HG03280 (cell line): ENCODE measurements at regions not wholly inside any gene's neighbourhood (a gene's known extent, or its start where the extent isn't known, plus 50 kb on each side); places are given as distances from the start of the nearest gene placed in this dataset.

Experiments used
- ATAC-seq: cut with Tn5 transposase; IDR thresholded peaks from one replicate; pipeline ENCODE4 v1.9.1; 2021; ENCODE audit warnings: mild to moderate bottlenecking, moderate library complexity; ENCODE audit not compliant: unreplicated experiment

DNA sequence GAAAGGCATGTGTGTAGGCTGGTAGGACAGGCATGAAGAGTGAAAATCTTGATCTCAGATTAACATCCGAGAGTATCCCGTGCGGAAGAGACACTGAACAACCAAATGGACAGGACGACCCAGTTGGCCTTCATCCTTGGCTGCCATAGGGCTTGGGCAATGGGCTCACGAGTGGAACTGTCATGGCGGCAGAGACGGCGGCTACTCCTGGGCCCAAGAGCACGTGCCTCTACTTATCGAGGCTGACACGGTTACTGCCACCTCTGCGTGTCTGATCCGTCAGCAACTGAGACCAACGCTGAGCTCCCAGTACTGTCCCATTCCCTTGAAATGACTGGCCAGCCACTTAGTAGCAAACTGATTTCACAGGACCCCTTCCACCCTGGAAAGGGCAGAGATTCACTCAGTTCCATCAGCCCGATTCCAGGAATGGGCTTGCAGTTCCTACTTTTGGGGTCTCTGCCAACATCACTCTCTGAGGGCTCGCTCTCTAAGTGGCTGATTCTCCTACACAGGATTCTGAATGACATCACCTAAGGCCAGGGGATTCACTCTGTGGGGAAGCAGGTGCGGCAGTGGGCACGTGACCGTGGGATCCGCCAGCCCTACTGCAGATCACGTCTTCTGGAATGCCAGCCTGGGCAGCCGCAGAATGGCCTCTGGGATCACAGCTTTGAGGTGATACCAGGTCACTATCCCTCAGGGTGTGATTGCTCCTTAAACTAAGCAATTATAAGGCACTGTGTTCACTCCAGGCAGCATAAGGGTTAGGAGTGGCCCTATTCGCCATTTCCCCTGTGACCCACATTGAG is 97.8 kb downstream of the RPS6KA4 start:
- ATAC-seq: no peak

- ATAC-seq: no peak
These were observed 98.2 kb upstream of the SLC22A11 start for GRCh38 chr11:64457416-64458010.

DNA sequence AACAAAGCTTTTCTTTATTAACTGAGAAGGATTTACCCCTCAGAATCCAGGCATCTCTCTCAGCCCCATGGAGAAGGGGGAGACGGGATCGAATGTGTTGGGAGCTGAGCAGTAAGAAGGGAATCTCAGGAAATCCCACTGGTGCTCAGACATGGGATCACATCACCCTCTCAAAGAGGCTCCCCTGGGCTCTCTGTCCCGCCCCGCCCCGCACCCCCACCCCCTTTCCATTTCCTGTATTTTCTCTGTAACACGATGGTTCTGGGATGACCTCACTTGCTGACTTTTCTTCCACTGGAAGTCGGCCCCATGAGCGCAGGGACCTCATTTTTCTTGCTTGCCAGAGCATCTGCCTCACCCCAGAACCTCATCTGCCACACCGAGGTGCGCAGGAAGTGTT is 96.7 kb upstream of the SLC22A11 start:
- no peak for ATAC-seq

GRCh38 chr11:64459609-64460008 is 96.1 kb upstream of the SLC22A11 start:
- ATAC-seq: no peak

GRCh38 chr11:64461081-64461480 is 94.7 kb upstream of the SLC22A11 start:
- ATAC-seq: no peak

DNA sequence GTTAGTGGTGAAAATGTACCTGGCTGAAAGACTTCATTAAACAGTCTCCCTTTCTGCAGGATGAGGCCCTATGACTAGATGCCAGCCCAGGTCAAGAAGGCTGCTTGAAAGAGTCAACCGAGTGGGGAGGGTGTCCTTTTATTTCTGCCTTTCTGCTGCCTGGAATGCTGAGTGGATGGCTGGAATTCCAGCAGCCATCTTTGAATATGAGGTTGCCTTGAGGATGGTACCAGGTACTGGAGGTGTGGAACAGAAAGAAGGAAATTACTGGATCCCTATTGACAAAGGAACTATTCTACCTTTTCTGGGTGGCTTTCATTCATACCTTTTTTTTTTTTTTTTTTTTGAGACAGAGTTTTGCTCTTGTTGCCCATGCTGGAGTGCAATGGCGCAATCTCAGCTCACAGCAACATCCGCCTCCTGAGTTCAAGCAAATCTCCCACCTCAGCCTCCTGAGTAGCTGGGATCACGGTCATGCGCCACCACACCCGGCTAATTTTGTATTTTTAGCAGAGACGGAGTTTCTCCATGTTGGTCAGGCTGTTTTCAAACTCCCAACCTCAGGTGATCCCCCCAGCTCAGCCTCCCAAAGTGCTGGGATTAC is 89.5 kb upstream of the SLC22A11 start:
- ATAC-seq: no peak

DNA sequence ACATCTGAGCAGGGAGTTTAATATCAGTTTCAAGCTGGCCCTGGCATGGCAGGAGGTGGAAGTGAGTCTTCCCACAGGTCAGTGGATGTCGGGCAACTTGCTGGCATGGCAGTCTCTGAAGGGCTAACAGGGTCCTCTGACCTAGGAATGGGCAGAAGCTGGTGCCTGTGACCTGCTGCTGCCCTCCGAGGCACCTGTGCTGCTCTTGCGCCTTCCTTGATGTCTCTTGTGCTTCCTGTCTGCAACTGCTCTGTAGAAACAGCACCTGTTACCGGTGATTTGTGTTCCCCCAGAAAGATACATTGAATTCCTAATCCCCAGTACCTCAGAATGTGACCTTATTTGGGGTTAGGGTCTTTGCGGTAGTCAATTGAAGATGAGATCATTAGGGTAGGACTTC is 86.5 kb upstream of the SLC22A11 start:
- no peak for ATAC-seq

DNA sequence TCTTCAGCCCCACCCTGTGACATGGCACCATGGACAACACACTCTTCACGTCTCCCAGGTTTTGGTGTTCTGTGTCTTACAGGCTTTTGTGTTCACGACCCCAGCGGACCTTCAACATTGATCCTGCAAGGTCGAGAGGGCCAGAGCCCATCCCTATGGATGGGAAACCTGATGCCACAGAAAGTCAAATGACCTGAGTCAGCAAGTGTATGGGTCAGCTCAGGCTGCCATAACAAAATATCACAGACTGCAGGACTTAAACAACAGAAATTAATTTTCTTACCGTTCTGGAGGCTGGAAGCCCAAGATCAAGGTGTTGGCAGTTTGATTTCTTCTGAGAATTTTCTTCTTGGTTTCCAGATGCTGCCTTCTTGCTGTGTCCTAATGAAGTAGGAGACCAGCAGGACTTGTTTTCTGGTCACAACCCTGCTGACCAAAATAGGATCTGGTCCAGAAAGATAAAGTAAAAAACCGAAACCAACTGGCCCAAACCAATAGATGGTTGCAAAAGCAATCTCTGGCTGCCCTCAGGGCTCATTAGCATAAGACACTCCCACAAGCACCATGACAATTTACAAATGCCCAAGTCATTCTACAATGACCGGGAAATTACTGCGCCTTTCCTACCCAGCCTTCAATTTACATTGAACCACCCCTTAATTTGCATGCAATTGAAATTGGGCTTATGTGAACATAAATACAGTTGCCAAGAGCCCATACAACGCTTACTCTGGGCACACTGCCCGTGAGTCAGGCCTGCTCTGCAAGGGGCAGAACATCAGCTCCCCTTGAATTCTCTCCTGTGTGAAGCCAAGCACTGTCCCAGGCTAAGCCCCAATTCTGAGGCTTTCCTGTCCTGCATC is 82.9 kb upstream of the SLC22A11 start:
- no peak for ATAC-seq

- ATAC-seq: no peak
These were observed 81.1 kb upstream of the SLC22A11 start for GRCh38 chr11:64474680-64475079.

GRCh38 chr11:64475145-64475544 is 80.6 kb upstream of the SLC22A11 start:
- no peak for ATAC-seq

- no peak for ATAC-seq
These were observed 78.9 kb upstream of the SLC22A11 start for GRCh38 chr11:64476881-64477280.

- ATAC-seq: no peak
These were observed 78.1 kb upstream of the SLC22A11 start for GRCh38 chr11:64477675-64478074.

GRCh38 chr11:64482588-64482987 is 73.2 kb upstream of the SLC22A11 start:
- ATAC-seq: no peak

DNA sequence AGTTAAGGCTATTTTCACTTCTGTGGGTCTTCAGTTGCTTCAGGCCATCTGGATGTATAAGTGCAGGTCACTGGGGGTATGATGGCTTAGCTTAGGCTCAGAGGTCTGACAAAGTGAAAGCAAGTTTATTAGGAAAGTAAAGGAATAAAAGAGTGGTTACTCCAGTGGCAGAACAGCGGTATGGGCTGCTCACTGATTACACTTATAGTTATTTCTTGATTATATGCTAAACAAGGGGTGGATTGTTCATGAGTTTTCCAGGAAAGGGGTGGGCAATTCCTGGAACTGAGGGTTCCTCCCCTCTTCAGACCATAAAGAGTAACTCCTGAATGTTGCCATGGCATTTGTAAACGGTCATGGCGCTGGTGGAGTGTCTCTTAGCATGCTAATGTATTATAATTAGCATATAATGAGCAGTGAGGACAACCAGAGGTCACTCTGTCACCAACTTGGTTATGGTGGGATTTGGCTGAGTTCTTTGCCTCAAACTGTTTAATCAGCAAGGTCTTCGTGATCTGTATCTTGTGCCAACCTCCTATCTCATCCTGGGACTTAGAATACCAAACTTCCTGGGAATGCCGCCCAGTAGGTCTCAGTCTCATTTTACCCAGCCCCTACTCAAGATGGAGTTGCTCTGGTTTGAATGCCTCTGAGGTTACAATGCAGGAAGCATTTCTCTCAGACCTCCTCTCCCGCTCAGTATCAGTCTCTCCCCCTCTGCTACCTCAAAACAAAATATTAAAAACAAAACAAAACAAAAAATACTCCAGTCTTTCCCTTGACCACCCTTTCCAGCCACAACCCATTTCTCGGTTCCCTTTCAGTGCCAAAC is 71.3 kb upstream of the SLC22A11 start:
- no peak for ATAC-seq

DNA sequence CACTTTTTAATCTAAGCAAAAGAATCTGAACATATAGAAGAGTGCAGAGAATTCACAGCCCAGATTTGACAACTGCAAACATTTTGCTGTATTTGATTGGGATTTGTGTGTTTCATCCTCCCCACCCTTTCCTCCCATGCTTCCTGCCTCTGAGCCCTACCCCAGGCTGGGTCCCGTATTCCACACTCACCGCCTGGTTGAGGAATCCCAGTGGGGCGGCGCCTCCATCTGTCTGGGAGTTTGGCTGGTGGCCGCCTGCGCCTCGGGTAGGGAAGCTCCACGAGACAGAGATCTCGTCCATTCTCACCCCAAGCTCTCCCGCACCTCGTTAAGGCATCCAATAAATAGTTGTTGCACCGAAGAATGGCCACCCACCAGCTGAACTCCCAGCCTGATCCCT is 70.7 kb upstream of the SLC22A11 start:
- no peak for ATAC-seq

DNA sequence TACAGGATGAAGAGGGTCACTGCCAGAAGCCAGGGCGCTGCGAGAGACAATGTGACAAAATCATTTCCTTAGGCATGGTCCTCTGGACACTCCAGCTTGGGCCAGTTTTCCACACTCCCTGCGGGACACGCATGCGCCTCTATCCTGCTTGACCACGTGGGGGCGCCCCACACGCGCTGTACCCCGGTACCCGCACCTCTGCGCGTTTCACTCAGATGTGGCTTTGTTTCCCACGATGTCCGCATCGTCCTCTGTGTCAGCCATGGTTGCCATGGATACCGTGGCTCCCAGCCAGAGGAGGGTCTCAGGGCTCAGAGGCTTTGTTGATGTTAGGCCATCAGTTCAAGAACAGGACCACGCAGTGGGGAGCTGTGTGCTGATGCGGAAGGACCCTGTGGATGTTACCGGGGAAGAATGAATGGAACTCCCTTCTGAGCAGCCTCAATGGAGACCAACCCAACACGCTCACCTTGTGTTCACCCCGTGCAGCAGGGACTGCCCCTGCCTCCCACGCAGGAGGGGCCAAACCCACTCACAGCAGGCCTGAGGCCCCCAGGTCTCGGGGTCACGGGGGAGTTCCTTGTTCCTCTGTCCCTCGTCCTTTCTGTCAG is 65.8 kb upstream of the SLC22A11 start:
- ATAC-seq: no peak

- no peak for ATAC-seq
These were observed 65.1 kb upstream of the SLC22A11 start for GRCh38 chr11:64490562-64491216.

- no peak for ATAC-seq
These were observed 63.2 kb upstream of the SLC22A11 start for GRCh38 chr11:64492561-64492960.

DNA sequence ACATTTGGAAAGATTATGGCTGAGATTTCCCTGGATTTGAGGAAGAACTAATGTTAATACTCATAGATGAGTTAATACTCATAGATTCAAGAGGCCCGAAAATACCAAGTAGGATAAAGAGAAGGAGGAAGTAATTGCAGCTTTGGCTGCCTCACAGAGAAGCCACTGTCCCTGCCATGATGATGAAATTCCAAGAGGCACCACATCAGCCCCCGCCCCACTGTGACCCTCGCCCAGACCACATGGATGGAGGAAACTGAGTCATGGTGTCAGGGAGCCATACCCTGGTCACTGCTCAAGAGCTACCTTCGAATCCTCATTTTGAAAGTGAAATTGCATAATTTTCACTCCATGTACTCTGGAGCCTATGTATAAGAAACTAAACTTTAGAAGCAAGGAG is 57.6 kb upstream of the SLC22A11 start:
- ATAC-seq: no peak
